ENCODE measurements at regions not wholly inside any gene's neighbourhood (a gene's known extent, or its start where the extent isn't known, plus 50 kb on each side); places are given as distances from the start of the nearest gene placed in this dataset.
"Not testable (repeated sequence)": the region's sequence is repeated elsewhere in the genome, so short reads cannot be mapped to it uniquely, and the experiment has no call there.

DNA sequence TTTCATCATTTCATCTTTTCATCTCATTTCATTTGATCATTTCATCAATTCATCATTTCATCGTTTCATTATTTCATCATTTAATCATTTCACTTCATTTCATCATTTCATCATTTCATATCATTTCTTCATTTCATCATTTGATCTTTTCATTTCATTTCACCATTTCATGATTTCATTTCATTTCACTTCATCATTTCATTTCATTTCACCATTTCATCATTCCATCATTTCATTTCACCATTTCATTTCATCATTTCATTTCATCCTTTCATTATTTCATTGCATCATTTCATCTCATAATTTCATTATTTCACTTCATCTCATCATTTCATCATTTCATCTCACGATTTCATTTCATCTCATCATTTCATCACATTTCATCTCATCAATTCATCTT is 127.8 kb downstream of the ANKRD30BL start:
- TF ChIP-seq, protein P1, sequence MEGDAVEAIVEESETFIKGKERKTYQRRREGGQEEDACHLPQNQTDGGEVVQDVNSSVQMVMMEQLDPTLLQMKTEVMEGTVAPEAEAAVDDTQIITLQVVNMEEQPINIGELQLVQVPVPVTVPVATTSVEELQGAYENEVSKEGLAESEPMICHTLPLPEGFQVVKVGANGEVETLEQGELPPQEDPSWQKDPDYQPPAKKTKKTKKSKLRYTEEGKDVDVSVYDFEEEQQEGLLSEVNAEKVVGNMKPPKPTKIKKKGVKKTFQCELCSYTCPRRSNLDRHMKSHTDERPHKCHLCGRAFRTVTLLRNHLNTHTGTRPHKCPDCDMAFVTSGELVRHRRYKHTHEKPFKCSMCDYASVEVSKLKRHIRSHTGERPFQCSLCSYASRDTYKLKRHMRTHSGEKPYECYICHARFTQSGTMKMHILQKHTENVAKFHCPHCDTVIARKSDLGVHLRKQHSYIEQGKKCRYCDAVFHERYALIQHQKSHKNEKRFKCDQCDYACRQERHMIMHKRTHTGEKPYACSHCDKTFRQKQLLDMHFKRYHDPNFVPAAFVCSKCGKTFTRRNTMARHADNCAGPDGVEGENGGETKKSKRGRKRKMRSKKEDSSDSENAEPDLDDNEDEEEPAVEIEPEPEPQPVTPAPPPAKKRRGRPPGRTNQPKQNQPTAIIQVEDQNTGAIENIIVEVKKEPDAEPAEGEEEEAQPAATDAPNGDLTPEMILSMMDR (IDR thresholded peaks at IDR 0.05; ENCODE audit: insufficient read depth, low read length, poor library complexity, severe bottlenecking): no peak
- H3K27me3 ChIP-seq (replicated peaks; ENCODE audit: control insufficient read depth, insufficient read depth, low read length): no peaks in the 10 kb centered on the region; the same call in 1 of the 2 replicates
- H3K36me3 ChIP-seq (ENCODE audit: control insufficient read depth, insufficient read depth, low read length): no peaks in the 10 kb centered on the region
- no peak overlapping the region for H3K4me3 ChIP-seq (replicated peaks; ENCODE audit: low read depth, low read length)
- DNase-seq (ENCODE audit: extremely low read depth, insufficient read length): no peak

DNA sequence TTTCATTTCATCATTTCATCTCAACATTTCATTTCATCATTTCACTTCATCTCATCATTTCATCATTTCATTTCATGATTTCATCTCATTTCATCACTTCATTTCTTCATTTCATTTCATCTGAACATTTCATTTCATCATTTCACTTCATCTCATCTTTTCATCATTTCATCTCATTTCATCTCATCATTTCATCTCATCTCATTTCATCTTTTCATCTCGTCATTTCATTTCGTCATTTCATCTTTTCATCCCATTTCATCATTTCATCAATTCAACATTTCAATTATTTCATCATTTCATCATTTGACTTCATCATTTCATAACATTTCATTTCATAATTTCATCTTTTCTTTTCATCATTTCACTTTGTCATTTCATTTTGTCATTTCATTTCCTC is 128.4 kb downstream of the ANKRD30BL start:
- no peaks in the 10 kb centered on the region; the same call in 1 of the 2 replicates for H3K27me3 ChIP-seq (replicated peaks; ENCODE audit: control insufficient read depth, insufficient read depth, low read length)

GRCh38 chr2:132012046-132012445 is 149.7 kb downstream of the ANKRD30BL start:
- not testable (repeated sequence) for H3K27me3 ChIP-seq (replicated peaks; ENCODE audit: control insufficient read depth, insufficient read depth, low read length); DNase-seq (ENCODE audit: extremely low read depth, insufficient read length); H3K4me3 ChIP-seq (replicated peaks; ENCODE audit: low read depth, low read length); H3K36me3 ChIP-seq (ENCODE audit: control insufficient read depth, insufficient read depth, low read length)

More for the DNA sequence above, 128.4 kb downstream of the ANKRD30BL start:
- TF ChIP-seq, protein P1 (IDR thresholded peaks at IDR 0.05; ENCODE audit: insufficient read depth, low read length, poor library complexity, severe bottlenecking): no peak
- Histone ChIP-seq H3K36me3 (ENCODE audit: control insufficient read depth, insufficient read depth, low read length) (no peaks in the 10 kb centered on the region), H3K4me3 (replicated peaks; ENCODE audit: low read depth, low read length) (no peak overlapping the region)
- DNase-seq (ENCODE audit: extremely low read depth, insufficient read length): no peak

DNA sequence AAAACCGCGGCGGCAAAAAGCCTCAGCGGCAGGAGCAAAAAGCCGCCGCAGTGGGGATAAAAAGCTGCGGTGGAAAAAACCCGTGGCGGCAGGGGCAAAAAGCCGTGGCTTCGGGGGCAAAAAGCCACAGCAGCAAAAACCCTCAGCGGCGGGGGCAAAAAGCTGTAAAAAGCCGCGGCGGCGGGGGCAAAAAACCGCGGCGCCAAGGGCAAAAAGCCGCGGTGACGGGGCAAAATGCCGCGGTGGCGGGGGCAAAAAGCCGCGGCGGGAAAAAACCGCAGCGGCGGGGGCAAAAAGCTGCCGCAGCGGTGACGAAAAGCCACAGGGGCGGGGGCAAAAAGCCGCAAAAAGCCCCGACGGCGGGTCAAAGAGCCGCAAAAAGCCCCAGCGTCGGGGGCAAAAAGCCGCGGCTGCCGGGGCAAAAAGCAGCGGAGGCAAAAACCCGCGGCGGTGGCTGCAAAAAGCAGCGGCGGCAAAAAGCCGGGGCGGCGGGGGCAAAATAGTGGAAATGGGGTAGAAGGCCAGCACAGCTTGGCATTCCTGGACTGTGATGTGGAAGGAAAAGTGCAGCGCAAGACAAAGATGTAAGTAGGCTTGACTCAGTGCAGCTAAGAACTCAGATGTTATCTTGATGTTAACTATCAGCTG is 151.8 kb downstream of the ANKRD30BL start:
- DNase-seq (ENCODE audit: extremely low read depth, insufficient read length): no peak
- H3K36me3 ChIP-seq (ENCODE audit: control insufficient read depth, insufficient read depth, low read length): no peaks in the 10 kb centered on the region
- no peak overlapping the region for H3K4me3 ChIP-seq (replicated peaks; ENCODE audit: low read depth, low read length)
- H3K27me3 ChIP-seq (replicated peaks; ENCODE audit: control insufficient read depth, insufficient read depth, low read length): no peaks in the 10 kb centered on the region; the same call in 1 of the 2 replicates
- TF ChIP-seq, protein P1 (IDR thresholded peaks at IDR 0.05; ENCODE audit: insufficient read depth, low read length, poor library complexity, severe bottlenecking): no peak

- no peaks in the 10 kb centered on the region for H3K36me3 ChIP-seq (ENCODE audit: control insufficient read depth, insufficient read depth, low read length)
- no peak overlapping the region for H3K4me3 ChIP-seq (replicated peaks; ENCODE audit: low read depth, low read length)
- TF ChIP-seq, protein P1 (IDR thresholded peaks at IDR 0.05; ENCODE audit: insufficient read depth, low read length, poor library complexity, severe bottlenecking): no peak
- H3K27me3 ChIP-seq (replicated peaks; ENCODE audit: control insufficient read depth, insufficient read depth, low read length): no peaks in the 10 kb centered on the region; the same call in 1 of the 2 replicates
- no peak for DNase-seq (ENCODE audit: extremely low read depth, insufficient read length)
These were observed 152.4 kb downstream of the ANKRD30BL start for GRCh38 chr2:132009177-132009873.

DNA sequence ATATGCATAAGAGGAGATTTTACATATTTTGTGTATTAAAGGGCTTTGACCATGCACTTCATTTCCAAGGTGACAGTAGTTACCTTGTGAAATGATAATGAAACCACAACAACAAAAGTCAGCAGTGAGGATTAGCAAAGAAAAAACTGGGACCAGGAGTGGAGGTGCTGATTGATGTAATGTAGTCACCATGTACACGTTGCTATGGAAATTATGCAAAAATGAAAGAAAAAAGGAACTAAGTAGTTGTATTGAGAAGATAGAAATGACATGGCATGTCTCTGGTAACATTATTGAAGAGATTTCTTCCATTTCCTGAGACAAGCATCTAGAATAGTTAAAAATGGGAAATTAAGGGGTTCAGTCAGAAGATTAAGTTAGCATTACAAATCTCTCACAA is 171.0 kb downstream of the ANKRD30BL start:
- not testable (repeated sequence) for DNase-seq (ENCODE audit: extremely low read depth, insufficient read length); H3K4me3 ChIP-seq (replicated peaks; ENCODE audit: low read depth, low read length); H3K27me3 ChIP-seq (replicated peaks; ENCODE audit: control insufficient read depth, insufficient read depth, low read length)

GRCh38 chr2:131966671-131967070 is 195.1 kb downstream of the ANKRD30BL start:
- H3K27me3 ChIP-seq (replicated peaks; ENCODE audit: control insufficient read depth, insufficient read depth, low read length); DNase-seq (ENCODE audit: extremely low read depth, insufficient read length); H3K36me3 ChIP-seq (ENCODE audit: control insufficient read depth, insufficient read depth, low read length); H3K4me3 ChIP-seq (replicated peaks; ENCODE audit: low read depth, low read length): not testable (repeated sequence)

More for the DNA sequence above, 171.0 kb downstream of the ANKRD30BL start:
- H3K36me3 ChIP-seq (ENCODE audit: control insufficient read depth, insufficient read depth, low read length): not testable (repeated sequence)

Data from GM06990 (cell line).